ENCODE measurements at regions not wholly inside any gene's neighbourhood (a gene's known extent, or its start where the extent isn't known, plus 50 kb on each side); places are given as distances from the start of the nearest gene placed in this dataset.

GRCh38 chr4:123469696-123470095, 73.1 kb downstream of the SPRY1 start:
- TF ChIP-seq CTCF (IDR thresholded peaks at IDR 0.05) (no peak), POLR2A (IDR thresholded peaks at IDR 0.05) (no peak)

Measured in suprapubic skin (tissue), 3 donors.